Astrocyte of the hippocampus (primary cell): ENCODE measurements at regions not wholly inside any gene's neighbourhood (a gene's known extent, or its start where the extent isn't known, plus 50 kb on each side); places are given as distances from the start of the nearest gene placed in this dataset.
"Not testable (repeated sequence)": the region's sequence is repeated elsewhere in the genome, so short reads cannot be mapped to it uniquely, and the experiment has no call there.

Source experiments
- DNase-seq: peaks from one replicate; pipeline ENCODE4 v3.0.0; 2011; ENCODE audit warnings: low read depth, low spot score

DNA sequence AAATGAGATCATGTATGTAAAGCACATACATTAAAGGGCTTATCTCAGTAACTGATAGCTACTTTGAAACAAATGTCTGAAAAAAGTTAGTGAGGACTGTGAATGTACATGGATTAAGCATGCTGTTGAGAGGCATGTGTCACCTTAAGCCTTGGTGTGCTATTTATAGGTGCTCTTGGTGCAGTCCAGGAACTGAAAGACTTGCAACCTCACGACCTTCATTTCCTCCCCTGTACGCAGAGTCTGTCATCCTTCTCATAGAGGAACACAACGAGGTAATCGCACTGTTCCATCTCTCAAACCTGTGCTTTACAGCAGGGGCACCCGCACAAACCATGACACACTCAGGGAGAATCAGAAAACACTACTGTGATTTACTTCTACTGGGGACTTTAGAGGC lies 65.6 kb downstream of the UFM1 start:
- no peak for DNase-seq

DNA sequence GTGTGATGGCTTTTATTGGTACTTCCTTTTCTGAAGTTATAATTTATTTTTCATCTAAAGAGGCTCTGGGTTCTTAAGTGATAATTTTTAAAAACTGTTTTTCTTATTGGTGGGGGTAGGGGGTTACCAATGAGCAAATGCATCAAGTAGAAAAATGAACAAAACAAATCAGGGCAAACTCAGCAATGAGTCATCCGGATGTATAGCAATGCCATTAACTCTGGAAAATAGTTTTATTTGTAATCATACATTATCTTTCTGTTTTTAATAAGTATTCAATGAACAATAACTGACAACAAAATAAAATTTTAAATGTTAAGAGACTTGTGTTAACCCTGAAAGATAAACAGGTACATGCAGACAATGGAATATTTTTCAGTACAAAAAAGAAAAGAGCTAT lies 67.6 kb downstream of the UFM1 start:
- DNase-seq = no peak

DNA sequence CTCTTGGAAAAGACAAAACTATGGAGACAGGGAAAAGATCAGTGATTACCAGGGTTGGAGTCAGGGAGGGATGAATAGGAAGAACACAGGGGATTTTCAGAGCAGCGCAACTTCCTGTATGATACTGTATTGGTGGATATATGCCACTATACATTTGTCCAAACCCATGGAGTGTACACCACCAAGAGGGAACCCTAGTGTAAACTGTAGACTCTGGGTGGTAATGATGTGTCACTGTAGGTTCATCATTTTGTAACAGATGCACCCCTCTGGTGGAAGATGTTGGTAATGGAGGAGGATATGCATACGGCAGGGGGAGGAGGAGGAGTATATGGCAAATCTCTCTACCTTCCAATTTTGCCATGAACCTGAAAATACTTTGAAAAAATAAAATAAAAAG lies 68.1 kb downstream of the UFM1 start:
- DNase-seq = no peak

DNA sequence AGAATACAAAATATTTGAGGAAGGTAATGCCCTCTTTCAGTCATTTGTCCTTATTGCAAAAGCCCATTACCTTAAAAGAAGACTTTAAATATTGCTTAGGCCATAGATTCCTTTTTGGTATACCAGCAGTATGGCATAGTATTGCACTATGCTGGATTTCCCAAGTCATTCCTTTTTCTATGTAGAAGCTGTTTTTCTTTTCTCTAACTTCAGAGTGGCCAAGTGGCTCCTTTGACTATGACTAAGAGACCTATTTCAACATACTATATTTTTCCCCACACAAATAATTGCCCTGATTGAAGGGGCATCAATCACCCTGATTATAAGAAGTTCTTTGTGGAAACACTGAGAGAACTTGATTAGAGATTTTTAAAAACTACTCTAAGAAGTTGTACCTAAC lies 68.6 kb downstream of the UFM1 start:
- no peak for DNase-seq

DNA sequence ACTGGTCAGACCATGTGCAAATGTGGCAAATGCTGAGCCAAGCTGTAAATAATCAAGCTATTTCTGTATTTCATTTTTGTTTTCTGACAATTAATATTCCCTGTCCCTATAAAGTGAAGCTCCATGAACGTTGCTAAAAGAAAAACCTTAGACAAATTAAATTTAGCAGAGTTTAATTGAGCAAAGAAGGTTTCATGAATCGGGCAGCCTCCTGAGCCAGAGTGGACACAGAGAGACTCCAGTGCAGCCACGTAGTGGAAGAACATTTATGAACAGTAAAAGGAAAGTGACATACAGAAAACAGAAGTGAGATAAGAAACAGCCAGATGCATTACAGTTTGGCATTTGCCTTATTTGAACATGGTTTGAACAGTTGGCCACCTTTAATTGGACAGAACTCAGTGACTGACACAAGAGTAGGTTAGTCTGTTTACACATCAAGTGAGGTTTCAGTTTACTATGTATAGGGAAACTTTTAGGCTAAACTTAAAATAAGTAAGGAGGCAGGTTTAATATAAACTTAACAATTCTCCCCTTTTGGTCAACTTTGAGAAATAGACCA lies 69.7 kb downstream of the UFM1 start:
- DNase-seq = no peak

DNA sequence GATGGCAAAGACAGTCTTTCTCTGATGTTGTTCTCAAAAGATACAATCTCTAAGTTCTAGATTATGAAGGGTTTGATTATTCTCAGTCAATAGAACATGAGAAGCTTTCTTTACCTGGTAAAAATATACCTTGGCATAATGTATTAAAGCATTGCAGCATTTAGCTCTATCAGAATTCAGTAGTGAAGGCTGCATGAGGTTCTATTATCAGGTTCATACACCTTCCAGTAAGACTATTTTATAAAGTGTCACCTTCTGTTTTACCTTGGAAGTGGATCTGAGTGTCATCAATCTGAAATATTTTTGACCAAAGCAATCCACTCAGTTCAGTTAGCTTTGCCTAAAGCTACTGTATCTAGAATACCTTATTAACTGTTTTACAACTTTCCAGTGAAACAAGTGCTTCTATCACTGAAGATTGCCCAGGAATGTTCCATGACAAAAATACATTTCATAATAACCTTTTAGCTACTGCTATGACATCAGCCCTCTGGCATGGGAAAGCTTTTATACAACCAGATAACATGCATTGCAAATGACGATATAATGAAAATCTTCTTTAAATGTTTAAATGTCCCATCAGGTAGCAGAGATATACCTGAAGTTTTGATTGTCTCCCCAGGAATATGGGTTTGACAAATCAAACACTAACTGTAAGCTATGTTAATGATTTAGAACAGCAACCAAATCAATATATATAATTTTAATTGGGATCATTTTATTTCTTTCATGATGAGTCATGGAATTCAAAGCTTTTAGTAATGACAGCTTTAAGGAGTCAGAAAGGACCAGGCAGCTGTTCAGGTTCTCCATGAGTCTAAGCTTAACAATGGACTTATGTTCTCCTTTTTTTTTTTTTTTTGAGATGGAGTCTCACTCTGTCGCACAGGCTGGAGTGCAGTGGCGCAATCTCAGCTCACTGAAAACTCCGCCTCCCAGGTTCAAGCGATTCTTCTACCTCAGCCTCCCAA lies 72.2 kb downstream of the UFM1 start:
- no peak for DNase-seq

DNA sequence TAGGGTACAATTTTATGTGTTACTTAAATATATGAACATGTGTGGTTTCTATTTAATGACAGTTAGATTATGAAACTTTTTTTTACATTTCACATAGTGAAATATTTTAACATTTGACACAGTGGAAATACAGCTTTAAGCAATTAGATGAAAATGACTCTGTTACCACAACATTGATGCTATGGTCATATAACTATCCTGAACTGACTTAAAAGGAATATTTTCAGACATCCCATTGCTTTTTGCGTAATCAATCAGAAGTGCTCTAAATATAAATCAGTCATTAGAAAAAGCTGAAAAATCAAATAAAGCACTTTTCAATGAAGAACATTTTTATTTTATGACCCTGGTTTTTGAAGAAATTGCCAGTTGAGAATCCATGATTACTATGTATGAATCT lies 80.3 kb downstream of the UFM1 start:
- DNase-seq = no peak

DNA sequence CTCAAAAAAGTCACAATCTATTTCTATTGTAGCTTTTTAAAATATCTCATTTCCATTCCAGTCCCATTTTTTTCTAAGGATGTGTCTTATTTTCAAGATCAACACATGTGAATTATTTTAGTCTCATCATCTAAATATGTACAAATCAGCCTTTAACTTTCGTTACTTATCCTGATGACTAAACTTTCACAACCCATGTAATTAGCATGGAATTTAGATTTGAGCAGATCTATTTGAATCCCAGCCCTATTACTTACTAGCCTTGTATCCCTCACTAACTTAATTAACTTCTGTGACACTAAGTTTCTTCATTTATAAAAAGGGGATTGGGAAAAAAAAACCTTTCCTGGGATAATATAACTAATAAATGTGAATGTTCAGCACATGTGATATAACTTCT lies 81.1 kb downstream of the UFM1 start:
- DNase-seq = no peak

DNA sequence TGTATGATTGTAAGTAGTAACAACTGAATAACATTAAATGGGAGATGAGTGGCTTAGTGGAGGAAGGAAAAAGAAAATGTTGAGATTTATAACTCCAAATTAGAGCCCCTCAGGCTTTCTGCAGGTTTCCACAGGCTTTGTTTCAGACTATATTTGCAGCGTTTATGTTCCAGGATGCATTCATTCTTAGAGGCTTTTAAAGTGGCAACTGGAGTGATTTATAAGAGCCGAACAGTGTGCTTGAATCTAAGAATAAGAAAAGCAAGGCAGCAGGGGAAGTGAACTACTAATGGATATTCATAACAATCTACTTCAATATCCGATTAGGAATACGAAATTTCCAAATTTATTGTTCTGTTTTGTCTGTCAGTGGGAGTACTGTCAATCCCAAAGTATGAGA lies 91.0 kb downstream of the UFM1 start:
- no peak for DNase-seq

DNA sequence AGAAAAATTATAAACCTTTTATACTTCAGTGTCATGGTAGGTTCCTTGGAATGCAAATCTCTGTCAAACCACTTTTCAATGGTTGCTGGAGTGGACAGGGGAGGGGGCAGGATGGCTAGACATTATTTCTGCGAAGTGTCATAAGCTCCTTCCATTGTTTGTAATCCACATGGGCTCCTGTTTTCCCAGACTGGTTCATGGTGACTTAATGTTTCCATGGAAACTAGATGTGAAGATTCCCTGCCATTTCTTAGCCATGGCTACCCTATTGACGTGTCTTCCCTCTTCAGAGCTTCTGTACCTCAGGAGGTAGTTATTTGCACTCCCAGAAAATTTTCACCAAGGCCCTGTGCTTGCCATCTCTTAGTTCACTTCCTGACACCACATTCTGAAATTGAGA lies 95.3 kb downstream of the UFM1 start:
- DNase-seq = no peak

DNA sequence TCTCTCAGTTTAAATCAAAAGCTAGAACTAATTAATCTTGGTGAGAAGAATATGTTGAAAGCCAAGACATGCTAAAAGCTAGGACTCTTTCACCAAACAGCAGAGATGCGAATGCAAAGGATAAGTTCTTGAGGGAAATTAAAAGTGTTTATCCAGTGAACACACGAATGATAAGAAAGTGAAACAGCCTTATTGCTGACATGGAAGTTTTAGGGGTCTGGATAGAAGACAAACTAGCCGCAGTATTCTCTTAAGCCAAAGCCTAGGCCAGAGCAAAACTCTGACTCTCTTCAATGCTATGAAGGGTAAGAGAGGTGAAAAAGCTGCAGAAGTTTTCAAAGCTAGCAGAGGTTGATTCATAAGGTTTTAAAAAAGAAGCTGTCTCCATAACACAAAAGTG lies 103.0 kb downstream of the UFM1 start:
- no peak for DNase-seq

DNA sequence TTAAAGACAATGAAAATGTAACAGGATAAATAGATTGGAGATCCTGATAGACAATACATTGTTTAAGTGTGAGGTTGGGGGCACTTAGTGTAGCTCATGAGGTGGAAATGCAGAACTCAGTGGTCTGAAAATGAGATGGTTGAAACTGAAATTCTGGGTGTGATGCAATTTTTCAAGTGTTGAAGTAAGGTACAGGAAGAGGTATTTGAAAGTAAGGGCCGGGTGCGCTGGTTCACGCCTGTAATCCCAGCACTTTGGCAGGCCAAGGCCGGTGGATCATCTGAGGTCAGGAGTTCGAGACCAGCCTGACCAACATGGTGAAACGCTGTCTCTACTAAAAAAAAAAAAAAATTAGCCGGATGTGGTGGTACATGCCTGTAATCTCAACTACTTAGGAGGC lies 113.0 kb downstream of the UFM1 start:
- no peak for DNase-seq

DNA sequence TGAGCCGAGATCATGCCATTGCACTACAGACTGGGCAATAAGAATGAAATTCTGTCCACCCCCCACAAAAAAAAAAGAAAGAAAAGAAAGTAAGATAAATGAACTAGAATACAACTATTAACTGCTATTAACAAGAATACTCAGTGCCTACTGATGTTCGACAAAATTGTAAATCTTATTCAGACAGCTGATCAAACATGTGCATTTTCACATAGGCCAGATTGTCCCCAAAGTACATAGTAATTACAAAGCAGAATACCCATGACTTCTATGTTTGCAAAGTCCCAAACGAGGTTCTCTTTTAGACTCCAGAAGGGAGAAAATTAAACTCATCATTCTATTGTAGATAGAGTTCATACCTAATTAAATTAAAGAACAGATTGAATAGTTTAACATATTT lies 113.4 kb downstream of the UFM1 start:
- DNase-seq = no peak

DNA sequence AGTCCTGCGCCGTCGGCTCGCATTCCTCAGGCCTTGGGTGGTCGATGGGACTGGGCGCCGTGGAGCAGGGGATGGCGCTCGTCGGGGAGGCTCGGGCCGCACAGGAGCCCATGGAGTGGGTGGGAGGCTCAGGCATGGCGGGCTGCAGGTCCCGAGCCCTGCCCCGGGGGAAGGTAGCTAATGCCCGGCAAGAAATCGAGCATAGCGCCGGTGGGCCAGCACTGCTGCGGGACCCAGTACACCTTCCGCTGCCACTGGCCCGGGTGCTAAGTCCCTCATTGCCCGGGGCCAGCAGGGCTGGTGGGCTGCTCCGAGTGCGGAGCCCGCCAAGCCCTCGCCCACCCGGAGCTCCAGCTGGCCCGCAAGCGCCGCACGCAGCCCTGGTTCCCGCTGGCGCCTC lies 122.8 kb downstream of the UFM1 start:
- DNase-seq = not testable (repeated sequence)

DNA sequence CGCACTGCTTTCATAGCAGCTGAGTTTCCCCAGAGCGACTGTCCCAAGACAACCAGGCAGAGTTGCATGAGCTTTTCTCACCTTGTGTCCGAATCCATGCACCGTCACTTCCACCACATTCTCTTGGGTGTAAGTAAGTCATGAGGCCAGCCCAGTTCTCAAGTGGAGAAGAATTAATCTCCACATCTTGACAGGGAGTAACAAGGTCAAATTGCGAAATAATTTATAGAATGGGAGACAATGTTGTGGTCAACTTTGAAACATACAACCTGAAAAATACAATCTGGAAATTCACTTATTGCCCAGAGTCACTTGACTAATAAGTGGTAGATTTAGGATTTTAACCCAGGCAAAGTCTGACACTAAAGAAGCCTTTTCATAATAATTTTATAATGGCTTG lies 123.7 kb downstream of the UFM1 start:
- DNase-seq = no peak

DNA sequence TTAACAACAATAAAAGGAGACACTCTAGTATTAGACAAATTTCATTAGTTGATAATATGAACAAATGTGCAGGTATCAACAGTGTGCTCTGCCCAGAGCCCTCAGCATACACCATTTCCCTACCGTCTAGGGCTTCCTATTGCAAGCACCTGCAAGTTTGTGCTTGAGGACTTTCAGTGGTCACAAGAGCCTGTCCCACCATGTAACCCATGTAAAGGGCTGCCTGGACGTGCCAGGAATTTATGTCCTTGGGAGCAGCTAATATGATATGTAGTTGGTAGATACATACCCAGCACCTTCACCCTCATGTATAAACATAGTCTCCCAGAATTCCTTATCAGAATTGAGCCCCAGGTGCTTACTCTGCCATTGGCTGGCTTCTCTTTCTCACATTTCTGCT lies 128.0 kb downstream of the UFM1 start:
- DNase-seq = no peak

DNA sequence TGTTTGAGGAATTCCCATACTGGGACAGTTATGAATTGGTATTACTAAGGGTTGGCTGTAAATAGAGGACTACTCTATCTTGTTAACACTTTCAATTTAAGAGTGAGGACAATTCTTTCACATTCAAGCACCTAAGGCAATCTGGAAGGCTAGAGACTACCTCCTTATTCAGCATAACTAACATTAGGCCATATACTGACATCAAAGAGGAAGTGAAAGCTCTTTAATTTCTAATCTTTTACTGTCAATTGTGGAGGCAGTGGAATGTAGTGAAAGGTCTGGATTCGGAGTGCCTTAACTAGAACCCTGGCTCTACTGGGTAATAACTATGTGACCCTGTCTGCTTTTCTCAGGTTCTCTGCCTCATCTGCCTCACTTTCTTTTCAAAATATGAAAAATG lies 134.0 kb downstream of the UFM1 start:
- DNase-seq = no peak

DNA sequence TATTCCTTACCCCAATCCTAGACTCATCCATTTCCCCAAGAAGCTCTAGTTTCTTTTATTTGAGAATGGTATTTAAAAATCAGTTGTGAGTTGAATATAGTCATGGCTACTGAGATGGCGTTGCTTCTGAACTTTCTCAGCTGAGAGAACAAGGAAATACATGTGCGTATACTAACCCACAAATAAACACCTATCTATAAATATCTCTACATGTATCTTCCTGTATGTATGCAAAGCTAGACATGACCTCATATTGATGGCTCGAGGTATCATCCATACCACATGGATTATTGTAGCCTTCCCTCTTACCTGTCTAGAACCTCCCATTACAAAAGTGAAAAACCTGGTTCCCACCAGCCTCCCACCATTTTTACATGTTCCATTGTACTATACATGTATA lies 141.0 kb downstream of the UFM1 start:
- DNase-seq = no peak

DNA sequence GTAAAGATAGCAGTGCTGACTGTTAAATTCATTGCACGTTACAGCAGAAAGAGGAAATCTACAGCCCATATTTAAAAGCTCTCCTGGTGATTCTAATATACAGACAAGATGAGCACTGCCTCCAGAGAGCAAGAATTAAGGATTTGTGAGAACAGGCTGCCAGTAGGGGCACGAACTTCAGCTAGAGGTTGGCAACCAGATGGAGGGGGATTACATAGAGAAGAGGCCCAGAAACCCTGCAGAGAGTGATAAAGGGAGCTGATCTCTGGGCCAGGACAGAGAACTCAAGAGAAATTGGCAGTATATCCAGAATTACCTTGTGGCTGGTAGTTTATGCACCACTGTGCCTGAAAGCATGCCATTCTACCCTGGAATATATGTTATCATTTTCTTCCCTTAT lies 144.8 kb downstream of the UFM1 start:
- no peak for DNase-seq

DNA sequence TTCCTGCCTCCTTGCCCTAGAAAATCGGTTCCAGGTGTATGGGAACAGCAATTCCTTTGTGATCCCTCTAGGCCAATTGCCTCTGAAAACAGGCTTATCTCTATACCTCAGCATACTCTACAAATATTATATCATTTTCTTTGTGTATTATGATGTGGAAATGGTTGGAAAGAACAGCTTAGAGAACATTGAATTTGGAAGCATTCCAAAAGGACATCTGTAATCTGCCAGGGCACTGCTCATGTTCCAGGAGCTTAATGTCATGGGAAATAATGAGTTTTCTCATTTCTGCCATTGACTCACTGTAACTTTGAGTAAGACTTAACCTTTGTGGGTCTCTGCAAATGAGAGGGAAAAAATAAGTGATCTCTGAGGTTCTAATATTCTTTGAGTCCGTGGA lies 147.3 kb downstream of the UFM1 start:
- DNase-seq = no peak

DNA sequence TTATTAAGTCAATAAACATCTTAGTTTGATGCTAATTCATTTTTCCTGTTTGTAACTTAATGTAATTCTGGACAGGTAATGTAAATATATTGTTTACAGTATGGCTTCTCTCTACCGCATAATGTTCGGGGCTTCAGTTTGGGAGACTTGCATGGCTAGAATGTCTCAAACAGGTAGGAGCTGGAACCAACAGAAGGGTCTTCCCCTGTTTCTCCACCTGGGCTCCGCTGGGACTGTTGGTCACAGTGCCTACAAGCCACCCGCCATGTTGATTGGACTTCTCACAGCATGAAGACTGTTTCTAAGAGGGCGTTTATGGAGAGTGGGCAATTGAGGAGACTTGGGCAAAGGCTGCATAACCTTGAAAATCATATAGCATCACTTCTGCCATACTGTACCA lies 148.6 kb downstream of the UFM1 start:
- DNase-seq = no peak

DNA sequence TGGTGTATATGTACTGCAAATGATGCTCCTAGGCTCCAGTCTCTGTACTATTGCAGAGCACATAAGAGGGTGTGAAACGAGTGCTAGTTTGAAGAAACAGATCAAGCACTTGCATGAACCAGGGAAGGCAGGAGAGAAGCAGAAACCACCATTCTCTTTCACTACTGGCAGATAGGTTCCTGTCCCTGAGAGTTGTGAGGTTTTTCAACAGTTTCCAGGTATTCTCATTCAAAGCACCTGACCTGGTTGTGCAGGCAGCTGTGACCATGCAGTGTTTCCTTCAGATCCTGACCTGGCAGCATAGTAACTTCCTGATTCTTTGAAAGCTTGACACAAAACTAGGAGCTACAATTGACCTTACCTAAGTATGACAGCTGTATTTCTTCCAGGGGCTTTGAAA lies 164.9 kb downstream of the UFM1 start:
- DNase-seq = no peak

DNA sequence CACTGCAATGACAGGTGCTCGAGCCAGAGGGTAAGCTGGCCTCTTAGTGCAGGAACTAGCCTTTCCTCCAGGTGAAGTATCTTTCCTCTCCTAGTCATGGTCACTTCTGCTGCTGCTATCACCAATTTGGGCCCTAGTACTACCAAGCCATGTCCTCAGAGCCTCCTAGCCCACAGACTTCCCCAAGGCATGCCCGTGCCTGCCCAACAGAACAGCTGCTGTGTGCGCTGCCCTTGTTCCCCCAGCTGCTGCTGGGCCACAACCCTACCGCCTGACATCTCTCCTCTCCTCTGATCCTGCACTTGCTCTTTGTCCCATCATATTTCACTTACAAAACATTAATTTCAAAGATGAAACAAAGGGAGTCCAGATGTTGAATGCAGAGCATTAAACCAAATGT lies 168.5 kb upstream of the FREM2 start:
- DNase-seq = no peak
